Transverse colon (tissue), 3 donors: ENCODE measurements at regions not wholly inside any gene's neighbourhood (a gene's known extent, or its start where the extent isn't known, plus 50 kb on each side); places are given as distances from the start of the nearest gene placed in this dataset.

Experiments used
- POLR2A ChIP-seq: fragments of 450-650 bp; IDR thresholded peaks from one replicate; pipeline ENCODE4 v1.6.1; 2016; ENCODE audit warnings: antibody characterized with exemption, mild to moderate bottlenecking, moderate library complexity
- TF ChIP-seq, protein P1 (sequence below), 5 experiments: fragments of 200-600 bp in 3 of 5; fragments of 450-650 bp in 2 of 5; sonication (generic) in 3 of 5; IDR thresholded peaks; 1 replicate in 2 of 5; 2 replicates in 3 of 5; pipeline ENCODE4 v1.5.1; 2016 to 2017; ENCODE audit warnings: antibody characterized with exemption in 5 of 5, inconsistent platforms in 3 of 5, mild to moderate bottlenecking in 2 of 5, moderate library complexity in 1 of 5

DNA sequence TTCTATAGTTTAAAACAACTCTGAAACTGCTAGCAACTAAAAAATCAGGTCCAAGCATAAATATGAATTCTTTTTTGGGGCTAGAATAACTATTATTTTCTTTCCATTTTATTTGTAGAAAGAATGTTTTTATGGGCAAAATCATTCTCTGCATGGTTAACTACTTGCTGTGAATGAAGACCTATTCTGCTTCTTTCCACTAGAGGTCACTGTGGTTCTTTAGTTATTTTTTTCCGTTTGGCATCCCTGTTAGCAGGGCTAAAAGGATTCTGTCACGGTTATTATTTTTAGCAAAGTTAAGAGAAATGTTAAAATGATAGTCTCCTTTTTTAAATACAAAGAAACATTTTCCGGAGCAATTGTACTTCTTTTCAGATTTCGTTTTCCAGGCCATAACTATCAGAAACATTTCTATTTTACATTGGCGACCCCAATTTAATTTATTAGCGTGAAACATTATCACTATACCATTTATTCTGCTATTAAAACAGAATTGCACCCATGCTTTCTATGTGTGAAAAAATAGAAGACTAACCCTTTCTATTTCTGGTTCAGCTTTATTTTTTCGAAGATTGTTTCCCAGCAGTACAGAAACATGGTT, 404.8 kb downstream of the ATP23 start:
- no peak for TF ChIP-seq POLR2A
- TF ChIP-seq, protein P1, sequence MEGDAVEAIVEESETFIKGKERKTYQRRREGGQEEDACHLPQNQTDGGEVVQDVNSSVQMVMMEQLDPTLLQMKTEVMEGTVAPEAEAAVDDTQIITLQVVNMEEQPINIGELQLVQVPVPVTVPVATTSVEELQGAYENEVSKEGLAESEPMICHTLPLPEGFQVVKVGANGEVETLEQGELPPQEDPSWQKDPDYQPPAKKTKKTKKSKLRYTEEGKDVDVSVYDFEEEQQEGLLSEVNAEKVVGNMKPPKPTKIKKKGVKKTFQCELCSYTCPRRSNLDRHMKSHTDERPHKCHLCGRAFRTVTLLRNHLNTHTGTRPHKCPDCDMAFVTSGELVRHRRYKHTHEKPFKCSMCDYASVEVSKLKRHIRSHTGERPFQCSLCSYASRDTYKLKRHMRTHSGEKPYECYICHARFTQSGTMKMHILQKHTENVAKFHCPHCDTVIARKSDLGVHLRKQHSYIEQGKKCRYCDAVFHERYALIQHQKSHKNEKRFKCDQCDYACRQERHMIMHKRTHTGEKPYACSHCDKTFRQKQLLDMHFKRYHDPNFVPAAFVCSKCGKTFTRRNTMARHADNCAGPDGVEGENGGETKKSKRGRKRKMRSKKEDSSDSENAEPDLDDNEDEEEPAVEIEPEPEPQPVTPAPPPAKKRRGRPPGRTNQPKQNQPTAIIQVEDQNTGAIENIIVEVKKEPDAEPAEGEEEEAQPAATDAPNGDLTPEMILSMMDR (IDR thresholded peaks at IDR 0.05) = peak; percentile 68 to 89 (median 77)
